Endothelial cell of umbilical vein (primary cell): ENCODE measurements at regions not wholly inside any gene's neighbourhood (a gene's known extent, or its start where the extent isn't known, plus 50 kb on each side); places are given as distances from the start of the nearest gene placed in this dataset.

Experiments
- EZH2 ChIP-seq: IDR thresholded peaks from 2 replicates; pipeline ENCODE4 v1.6.1; 2012; ENCODE audit warnings: borderline replicate concordance, low read depth, mild to moderate bottlenecking, moderate library complexity, low read length, inconsistent platforms; ENCODE audit not compliant: severe bottlenecking
- FOS ChIP-seq: IDR thresholded peaks from 2 replicates; pipeline ENCODE4 v1.6.1; 2011; ENCODE audit warnings: mild to moderate bottlenecking, low read length, moderate library complexity, borderline replicate concordance; ENCODE audit not compliant: insufficient read depth
- JUN ChIP-seq: IDR thresholded peaks from 2 replicates; pipeline ENCODE4 v1.6.1; 2011; ENCODE audit warnings: borderline replicate concordance, low read depth; ENCODE audit not compliant: insufficient read length, insufficient read depth
- MYC ChIP-seq: IDR thresholded peaks from one replicate; pipeline ENCODE4 v1.6.1; 2011; ENCODE audit warnings: mild to moderate bottlenecking, low read depth, low read length
- POLR2A ChIP-seq: IDR thresholded peaks from 2 replicates; pipeline ENCODE4 v1.6.1; 2012; ENCODE audit warnings: low read depth, mild to moderate bottlenecking, control low read depth, low read length
- POLR2AphosphoS5 ChIP-seq: IDR thresholded peaks from 2 replicates; pipeline ENCODE4 v1.6.1; 2012; ENCODE audit warnings: low read depth, mild to moderate bottlenecking, control low read depth, low read length, moderate library complexity; ENCODE audit not compliant: insufficient read depth
- TF ChIP-seq, protein P1 (sequence below), 2 donors: IDR thresholded peaks; 1 replicate in 1 of 2; 2 replicates in 1 of 2; pipeline ENCODE4 v1.5.1; 2011; ENCODE audit warnings: low read length in 2 of 2, mild to moderate bottlenecking in 2 of 2, moderate library complexity in 2 of 2, control low read depth in 1 of 2, inconsistent platforms in 1 of 2, low read depth in 1 of 2; ENCODE audit not compliant: insufficient read depth in 1 of 2; ENCODE audit errors: extremely low read depth in 1 of 2
- TF ChIP-seq, protein P2 (sequence below): IDR thresholded peaks from 2 replicates; pipeline ENCODE4 v1.6.1; 2011; ENCODE audit not compliant: insufficient read depth, insufficient read length

DNA sequence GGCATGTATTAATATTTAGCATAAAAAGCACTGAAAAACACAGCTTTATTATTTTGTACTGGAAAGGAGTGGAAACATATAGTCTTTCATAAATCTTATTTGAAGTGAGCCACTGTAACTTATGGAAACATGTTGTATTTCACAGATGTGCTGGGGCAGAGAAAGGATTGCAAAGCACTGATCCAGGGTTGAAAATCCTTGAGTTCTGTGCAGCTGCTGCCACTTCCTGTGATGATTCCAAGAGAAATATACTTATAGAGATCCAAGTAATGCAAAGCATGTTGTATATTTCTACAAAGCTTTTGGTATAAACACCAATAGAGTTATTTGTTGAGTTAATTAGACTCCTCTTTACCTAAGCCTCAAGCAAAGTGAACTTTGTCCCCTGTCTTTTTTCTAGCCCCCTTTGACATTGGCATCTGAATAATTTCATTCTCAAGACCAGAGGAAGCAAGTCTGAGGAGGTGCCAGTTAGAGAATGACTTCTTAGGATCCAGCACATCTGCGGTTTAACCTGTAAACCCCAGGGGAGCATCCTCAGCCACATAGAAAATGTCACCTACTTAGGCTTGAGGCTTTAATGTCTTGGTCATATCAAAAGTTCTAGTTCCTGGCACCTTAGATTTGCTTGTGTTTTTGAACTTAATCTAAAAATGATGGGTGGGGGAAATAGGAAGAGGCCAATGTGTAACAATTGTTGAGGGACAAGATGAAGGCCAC lies 173.3 kb downstream of the FASLG start:
- TF ChIP-seq EZH2 (no peak), POLR2A (no peak), FOS (no peak), MYC (no peak), POLR2AphosphoS5 (no peak), JUN (no peak)
- TF ChIP-seq, protein P1, sequence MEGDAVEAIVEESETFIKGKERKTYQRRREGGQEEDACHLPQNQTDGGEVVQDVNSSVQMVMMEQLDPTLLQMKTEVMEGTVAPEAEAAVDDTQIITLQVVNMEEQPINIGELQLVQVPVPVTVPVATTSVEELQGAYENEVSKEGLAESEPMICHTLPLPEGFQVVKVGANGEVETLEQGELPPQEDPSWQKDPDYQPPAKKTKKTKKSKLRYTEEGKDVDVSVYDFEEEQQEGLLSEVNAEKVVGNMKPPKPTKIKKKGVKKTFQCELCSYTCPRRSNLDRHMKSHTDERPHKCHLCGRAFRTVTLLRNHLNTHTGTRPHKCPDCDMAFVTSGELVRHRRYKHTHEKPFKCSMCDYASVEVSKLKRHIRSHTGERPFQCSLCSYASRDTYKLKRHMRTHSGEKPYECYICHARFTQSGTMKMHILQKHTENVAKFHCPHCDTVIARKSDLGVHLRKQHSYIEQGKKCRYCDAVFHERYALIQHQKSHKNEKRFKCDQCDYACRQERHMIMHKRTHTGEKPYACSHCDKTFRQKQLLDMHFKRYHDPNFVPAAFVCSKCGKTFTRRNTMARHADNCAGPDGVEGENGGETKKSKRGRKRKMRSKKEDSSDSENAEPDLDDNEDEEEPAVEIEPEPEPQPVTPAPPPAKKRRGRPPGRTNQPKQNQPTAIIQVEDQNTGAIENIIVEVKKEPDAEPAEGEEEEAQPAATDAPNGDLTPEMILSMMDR (IDR thresholded peaks at IDR 0.05; ENCODE audit: extremely low read depth in 1 of 2, insufficient read depth in 1 of 2, low read depth in 1 of 2, low read length in 2 of 2): no peak
- TF ChIP-seq, protein P2, sequence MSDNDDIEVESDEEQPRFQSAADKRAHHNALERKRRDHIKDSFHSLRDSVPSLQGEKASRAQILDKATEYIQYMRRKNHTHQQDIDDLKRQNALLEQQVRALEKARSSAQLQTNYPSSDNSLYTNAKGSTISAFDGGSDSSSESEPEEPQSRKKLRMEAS: no peak
